DND-41 (cell line): ENCODE measurements at regions not wholly inside any gene's neighbourhood (a gene's known extent, or its start where the extent isn't known, plus 50 kb on each side); places are given as distances from the start of the nearest gene placed in this dataset.

Experiments
- ATAC-seq: fragments of 200-7000 bp; cut with Tn5 transposase; 3 replicates; pipeline ENCODE4 v1.9.1; 2021; ENCODE audit warnings: low read depth; ENCODE audit not compliant: insufficient read depth
- DNase-seq: peaks from one replicate; pipeline ENCODE4 v3.0.0-alpha.2; 2020
- H2AFZ ChIP-seq: 2 replicates; pipeline ENCODE4 v1.6.0; 2012; ENCODE audit warnings: low read depth, low read length
- H3K27ac ChIP-seq: 2 replicates; pipeline ENCODE4 v1.5.1; 2012; ENCODE audit warnings: low read length, inconsistent platforms
- H3K27me3 ChIP-seq: fragments of 200-600 bp; sonication (generic); 2 replicates; pipeline ENCODE4 v1.6.0; 2012; ENCODE audit warnings: low read length, mild to moderate bottlenecking, inconsistent platforms; ENCODE audit not compliant: insufficient read depth, poor library complexity
- H3K36me3 ChIP-seq: 2 replicates; pipeline ENCODE4 v1.5.1; 2012; ENCODE audit warnings: low read length, inconsistent platforms; ENCODE audit not compliant: insufficient read depth
- H3K4me1 ChIP-seq: 2 replicates; pipeline ENCODE4 v1.5.1; 2012; ENCODE audit warnings: mild to moderate bottlenecking, low read length; ENCODE audit not compliant: insufficient read depth
- H3K4me2 ChIP-seq: 2 replicates; pipeline ENCODE4 v1.6.0; 2012; ENCODE audit warnings: mild to moderate bottlenecking, moderate library complexity, low read length, inconsistent platforms; ENCODE audit not compliant: insufficient read depth
- H3K4me3 ChIP-seq, 2 experiments: fragments of 200-600 bp in 1 of 2; shearing (Covaris generic) in 1 of 2; 2 replicates each; pipeline ENCODE4 v1.5.1; 2012 to 2016; ENCODE audit warnings: inconsistent platforms in 2 of 2, low read length in 2 of 2, mild to moderate bottlenecking in 2 of 2, low read depth in 1 of 2, moderate library complexity in 1 of 2
- H3K79me2 ChIP-seq: 2 replicates; pipeline ENCODE4 v1.6.0; 2012; ENCODE audit warnings: low read length, inconsistent platforms; ENCODE audit not compliant: insufficient read depth
- H3K9ac ChIP-seq: 2 replicates; pipeline ENCODE4 v1.6.0; 2012; ENCODE audit warnings: low read depth, mild to moderate bottlenecking, inconsistent platforms, low read length, moderate library complexity
- H3K9me3 ChIP-seq: 2 replicates; pipeline ENCODE4 v1.5.1; 2012; ENCODE audit warnings: low read length, moderate library complexity, mild to moderate bottlenecking, inconsistent platforms; ENCODE audit not compliant: insufficient read depth, severe bottlenecking
- H4K20me1 ChIP-seq: 2 replicates; pipeline ENCODE4 v1.6.0; 2012; ENCODE audit warnings: low read length; ENCODE audit not compliant: insufficient read depth
- CTCF ChIP-seq: IDR thresholded peaks from 2 replicates; pipeline ENCODE4 v1.5.1; 2012; ENCODE audit warnings: borderline replicate concordance, low read length, moderate library complexity, mild to moderate bottlenecking; ENCODE audit not compliant: poor library complexity, severe bottlenecking; ENCODE audit errors: extremely low read depth
- EZH2 ChIP-seq: IDR thresholded peaks from 3 replicates; pipeline ENCODE4 v1.6.1; 2012; ENCODE audit warnings: borderline replicate concordance, low read depth, mild to moderate bottlenecking, moderate library complexity, low read length, inconsistent platforms; ENCODE audit not compliant: severe bottlenecking

- Histone ChIP-seq H3K36me3 (no peaks in the 10 kb centered on the region), H3K9me3 (no peaks in the 10 kb centered on the region), H3K4me1 (no peaks in the 10 kb centered on the region), H2AFZ (no peak overlapping the region), H3K27me3 (no peaks in the 10 kb centered on the region), H3K9ac (no peak overlapping the region), H3K4me3 (no peak overlapping the region), H3K79me2 (no peaks in the 10 kb centered on the region), H3K27ac (no peak overlapping the region), H3K4me2 (no peak overlapping the region), H4K20me1 (no peaks in the 10 kb centered on the region)
- DNase-seq (no peak), ATAC-seq (no peak)
- TF ChIP-seq CTCF (no peak), EZH2 (no peak)
These were observed 211.5 kb downstream of the SOX9 start for GRCh38 chr17:72332367-72332766.

DNA sequence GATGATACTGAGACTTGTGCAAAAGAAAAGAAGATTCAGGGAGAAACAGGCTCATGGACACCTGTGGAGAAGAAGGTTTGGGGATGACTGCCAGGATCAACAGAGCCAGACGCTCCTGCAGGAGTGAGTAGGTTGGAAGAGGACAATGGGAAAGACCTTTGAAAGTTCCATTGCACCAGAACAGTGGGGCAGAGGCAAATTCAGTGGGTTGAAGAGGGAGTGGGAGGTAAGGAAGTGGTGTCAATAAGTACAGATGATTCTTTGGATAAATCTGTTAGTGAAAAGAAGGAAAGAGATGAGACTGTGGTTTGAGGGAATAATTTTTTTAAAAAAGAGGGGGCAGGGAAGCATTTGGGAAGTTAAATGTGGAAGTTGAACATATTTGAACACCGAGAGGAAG, 212.8 kb downstream of the SOX9 start:
- Histone ChIP-seq H2AFZ (no peak overlapping the region), H3K27ac (no peak overlapping the region), H3K79me2 (no peaks in the 10 kb centered on the region), H3K4me3 (no peak overlapping the region), H3K9me3 (no peaks in the 10 kb centered on the region), H3K36me3 (no peaks in the 10 kb centered on the region), H3K4me2 (no peak overlapping the region), H3K4me1 (no peaks in the 10 kb centered on the region), H3K27me3 (no peaks in the 10 kb centered on the region), H4K20me1 (no peaks in the 10 kb centered on the region), H3K9ac (no peak overlapping the region)
- TF ChIP-seq EZH2 (no peak), CTCF (no peak)
- ATAC-seq, result no peak
- DNase-seq, result no peak

DNA sequence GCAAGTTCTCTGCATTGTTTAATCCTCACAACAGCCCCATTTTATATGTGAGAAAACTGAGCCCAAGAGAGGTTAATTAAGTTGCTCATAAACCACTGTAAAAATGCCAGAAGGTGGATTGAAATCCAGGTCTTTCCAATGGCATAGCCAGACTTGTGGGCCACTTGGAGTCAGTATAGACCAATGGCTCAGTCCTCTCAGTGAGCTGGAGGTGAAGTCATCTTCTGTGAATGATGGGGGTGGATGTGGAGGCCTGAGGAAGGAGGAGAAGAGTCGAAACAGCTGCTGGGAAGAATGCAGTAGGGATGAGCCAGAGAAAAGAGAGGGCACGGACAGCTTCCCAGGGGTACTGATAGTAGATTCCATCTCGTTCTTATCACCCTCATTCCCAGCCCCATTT, 213.4 kb downstream of the SOX9 start:
- Histone ChIP-seq H4K20me1 (no peaks in the 10 kb centered on the region), H2AFZ (no peak overlapping the region), H3K27me3 (no peaks in the 10 kb centered on the region), H3K79me2 (no peaks in the 10 kb centered on the region), H3K4me3 (no peak overlapping the region), H3K36me3 (no peaks in the 10 kb centered on the region), H3K4me2 (no peak overlapping the region), H3K9me3 (no peaks in the 10 kb centered on the region), H3K4me1 (no peaks in the 10 kb centered on the region), H3K27ac (no peak overlapping the region), H3K9ac (no peak overlapping the region)
- ATAC-seq, result no peak
- no peak for DNase-seq
- TF ChIP-seq CTCF, result no peak
